ENCODE measurements at regions not wholly inside any gene's neighbourhood (a gene's known extent, or its start where the extent isn't known, plus 50 kb on each side); places are given as distances from the start of the nearest gene placed in this dataset.

GRCh38 chr4:158112611-158113010 lies 60.2 kb downstream of the GASK1B start:
- no peak for TF ChIP-seq CHD2 (IDR thresholded peaks at IDR 0.05; ENCODE audit: low read length, partially characterized antibody)
- no peak for TF ChIP-seq USF1 (IDR thresholded peaks at IDR 0.05; ENCODE audit: borderline replicate concordance, low read depth)
- no peak for TF ChIP-seq FOXM1 (IDR thresholded peaks at IDR 0.05; ENCODE audit: low read depth)
